HepG2 (cell line): ENCODE measurements at regions not wholly inside any gene's neighbourhood (a gene's known extent, or its start where the extent isn't known, plus 50 kb on each side); places are given as distances from the start of the nearest gene placed in this dataset.

Source experiments
- FOXO1 ChIP-seq: sonication (generic); formaldehyde crosslinking; IDR thresholded peaks from 2 replicates; pipeline ENCODE4 v1.4.0; 2020; ENCODE audit warnings: missing genetic modification reagents
- GTF2F1 ChIP-seq: fragments of 150-350 bp; IDR thresholded peaks from 2 replicates; pipeline ENCODE4 v1.6.1; 2014; ENCODE audit warnings: low read length
- HMG20A ChIP-seq: IDR thresholded peaks from 2 replicates; pipeline ENCODE4 v1.6.1; 2016; ENCODE audit warnings: borderline replicate concordance
- LCORL ChIP-seq, 2 experiments: fragments of 450-650 bp in 1 of 2; sonication (generic) in 1 of 2; formaldehyde crosslinking in 1 of 2; IDR thresholded peaks; 2 replicates each; pipeline versions ENCODE4 v1.5.0 to v1.6.1; 2017 to 2020; ENCODE audit warnings: antibody characterized with exemption in 1 of 2, missing genetic modification reagents in 1 of 2
- NFIC ChIP-seq: IDR thresholded peaks from 2 replicates; pipeline ENCODE4 v1.6.1; 2012; ENCODE audit warnings: mild to moderate bottlenecking, low read length, inconsistent platforms
- NPAS2 ChIP-seq: sonication (generic); formaldehyde crosslinking; IDR thresholded peaks from 2 replicates; pipeline ENCODE4 v1.8.0; 2022; ENCODE audit warnings: mild to moderate bottlenecking, missing genetic modification reagents, borderline replicate concordance
- NR1H2 ChIP-seq: sonication (generic); formaldehyde crosslinking; IDR thresholded peaks from 2 replicates; pipeline ENCODE4 v1.8.1; 2022; ENCODE audit warnings: low read depth, missing genetic modification reagents, borderline replicate concordance
- RXRB ChIP-seq: IDR thresholded peaks from 2 replicates; pipeline ENCODE4 v1.6.1; 2016; ENCODE audit warnings: borderline replicate concordance, missing genetic modification reagents, missing compliant biosample characterization
- THAP11 ChIP-seq: IDR thresholded peaks from 2 replicates; pipeline ENCODE4 v1.6.1; 2016; ENCODE audit warnings: missing biosample characterization, missing genetic modification reagents
- ZNF317 ChIP-seq: sonication (generic); formaldehyde crosslinking; IDR thresholded peaks from 2 replicates; pipeline ENCODE4 v1.5.0; 2020; ENCODE audit warnings: mild to moderate bottlenecking, missing genetic modification reagents
- ZNF543 ChIP-seq: sonication (generic); formaldehyde crosslinking; IDR thresholded peaks from 2 replicates; pipeline ENCODE4 v1.4.0; 2020; ENCODE audit warnings: mild to moderate bottlenecking, missing genetic modification reagents
- ZNF709 ChIP-seq: sonication (generic); formaldehyde crosslinking; IDR thresholded peaks from 2 replicates; pipeline ENCODE4 v1.5.0; 2020; ENCODE audit warnings: mild to moderate bottlenecking, missing genetic modification reagents
- ZNF766 ChIP-seq: sonication (generic); formaldehyde crosslinking; IDR thresholded peaks from 2 replicates; pipeline ENCODE4 v1.5.0; 2020; ENCODE audit warnings: missing genetic modification reagents, borderline replicate concordance
- TF ChIP-seq, protein P1 (sequence below), 2 experiments: sonication (generic) in 1 of 2; formaldehyde crosslinking in 1 of 2; IDR thresholded peaks; 2 replicates each; pipeline versions ENCODE4 v1.5.1 to v1.6.1; 2011 to 2020; ENCODE audit warnings: borderline replicate concordance in 1 of 2, low read depth in 1 of 2, low read length in 1 of 2, mild to moderate bottlenecking in 1 of 2, missing genetic modification reagents in 1 of 2, moderate library complexity in 1 of 2
- TF ChIP-seq, protein P2 (sequence below): sonication (generic); formaldehyde crosslinking; IDR thresholded peaks from 2 replicates; pipeline ENCODE4 v1.4.0; 2020; ENCODE audit warnings: mild to moderate bottlenecking, missing genetic modification reagents
- TF ChIP-seq, protein P3 (sequence below): sonication (generic); formaldehyde crosslinking; IDR thresholded peaks from 2 replicates; pipeline ENCODE4 v1.4.0; 2020; ENCODE audit warnings: mild to moderate bottlenecking, missing genetic modification reagents
- TF ChIP-seq, protein P4 (sequence below): sonication (generic); formaldehyde crosslinking; IDR thresholded peaks from 2 replicates; pipeline ENCODE4 v1.8.0; 2022; ENCODE audit warnings: mild to moderate bottlenecking, missing genetic modification reagents; ENCODE audit not compliant: insufficient replicate concordance
- TF ChIP-seq, protein P5 (sequence below): sonication (generic); formaldehyde crosslinking; conservative IDR thresholded peaks from 2 replicates; pipeline ENCODE4 v1.4.0; 2020; ENCODE audit warnings: mild to moderate bottlenecking, missing genetic modification reagents, moderate library complexity
- TF ChIP-seq, protein P6 (sequence below): IDR thresholded peaks from 2 replicates; pipeline ENCODE4 v1.6.1; 2012; ENCODE audit warnings: low read depth, low read length, improper control_type of control experiment

DNA sequence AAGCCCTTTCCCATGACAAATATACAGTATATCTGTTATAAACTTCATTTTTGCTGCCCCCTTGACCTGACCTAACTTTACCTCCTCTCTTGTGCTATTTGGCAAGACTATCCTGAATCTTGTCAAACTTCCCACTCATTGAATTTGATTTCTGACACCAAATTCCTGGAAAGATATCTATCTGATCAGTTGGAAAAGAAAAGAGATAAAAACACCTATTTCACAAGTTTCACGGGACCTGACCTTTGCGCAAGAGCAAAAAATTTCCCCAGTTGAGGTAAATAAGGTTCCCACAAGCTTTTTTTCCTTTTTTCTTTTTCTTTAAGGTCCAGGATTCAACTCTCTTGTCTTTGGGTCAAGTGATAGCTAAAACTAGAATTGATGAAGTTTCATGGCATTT, 189.2 kb upstream of the LPP start (continued):
- TF ChIP-seq, protein P1, sequence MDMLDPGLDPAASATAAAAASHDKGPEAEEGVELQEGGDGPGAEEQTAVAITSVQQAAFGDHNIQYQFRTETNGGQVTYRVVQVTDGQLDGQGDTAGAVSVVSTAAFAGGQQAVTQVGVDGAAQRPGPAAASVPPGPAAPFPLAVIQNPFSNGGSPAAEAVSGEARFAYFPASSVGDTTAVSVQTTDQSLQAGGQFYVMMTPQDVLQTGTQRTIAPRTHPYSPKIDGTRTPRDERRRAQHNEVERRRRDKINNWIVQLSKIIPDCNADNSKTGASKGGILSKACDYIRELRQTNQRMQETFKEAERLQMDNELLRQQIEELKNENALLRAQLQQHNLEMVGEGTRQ (IDR thresholded peaks at IDR 0.05; ENCODE audit: low read depth, low read length) = no peak
- TF ChIP-seq, protein P1 (CRISPR knock-in tag; IDR thresholded peaks at IDR 0.05; ENCODE audit: borderline replicate concordance) = no peak
- TF ChIP-seq ZNF317 (CRISPR knock-in tag) (no peak), HMG20A (CRISPR knock-in tag) (peak; percentile 63; the same call in 1 of the 2 replicates), NPAS2 (no peak), RXRB (CRISPR knock-in tag) (0 out of 2 replicates have a peak, but pooled peaks have one; percentile 15), NR1H2 (CRISPR knock-in tag) (no peak), NFIC (no peak), THAP11 (CRISPR knock-in tag) (no peak), ZNF766 (no peak), ZNF709 (CRISPR knock-in tag) (no peak), LCORL (IDR thresholded peaks at IDR 0.05) (no peak), LCORL (CRISPR knock-in tag; IDR thresholded peaks at IDR 0.05) (no peak), GTF2F1 (no peak), ZNF543 (CRISPR knock-in tag) (no peak), FOXO1 (0 out of 2 replicates have a peak, but pooled peaks have one; percentile 16)
- TF ChIP-seq, protein P2, sequence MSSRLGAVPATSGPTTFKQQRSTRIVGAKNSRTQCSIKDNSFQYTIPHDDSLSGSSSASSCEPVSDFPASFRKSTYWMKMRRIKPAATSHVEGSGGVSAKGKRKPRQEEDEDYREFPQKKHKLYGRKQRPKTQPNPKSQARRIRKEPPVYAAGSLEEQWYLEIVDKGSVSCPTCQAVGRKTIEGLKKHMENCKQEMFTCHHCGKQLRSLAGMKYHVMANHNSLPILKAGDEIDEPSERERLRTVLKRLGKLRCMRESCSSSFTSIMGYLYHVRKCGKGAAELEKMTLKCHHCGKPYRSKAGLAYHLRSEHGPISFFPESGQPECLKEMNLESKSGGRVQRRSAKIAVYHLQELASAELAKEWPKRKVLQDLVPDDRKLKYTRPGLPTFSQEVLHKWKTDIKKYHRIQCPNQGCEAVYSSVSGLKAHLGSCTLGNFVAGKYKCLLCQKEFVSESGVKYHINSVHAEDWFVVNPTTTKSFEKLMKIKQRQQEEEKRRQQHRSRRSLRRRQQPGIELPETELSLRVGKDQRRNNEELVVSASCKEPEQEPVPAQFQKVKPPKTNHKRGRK (CRISPR knock-in tag) = no peak
- TF ChIP-seq, protein P3, sequence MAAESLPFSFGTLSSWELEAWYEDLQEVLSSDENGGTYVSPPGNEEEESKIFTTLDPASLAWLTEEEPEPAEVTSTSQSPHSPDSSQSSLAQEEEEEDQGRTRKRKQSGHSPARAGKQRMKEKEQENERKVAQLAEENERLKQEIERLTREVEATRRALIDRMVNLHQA = no peak
- TF ChIP-seq, protein P4, sequence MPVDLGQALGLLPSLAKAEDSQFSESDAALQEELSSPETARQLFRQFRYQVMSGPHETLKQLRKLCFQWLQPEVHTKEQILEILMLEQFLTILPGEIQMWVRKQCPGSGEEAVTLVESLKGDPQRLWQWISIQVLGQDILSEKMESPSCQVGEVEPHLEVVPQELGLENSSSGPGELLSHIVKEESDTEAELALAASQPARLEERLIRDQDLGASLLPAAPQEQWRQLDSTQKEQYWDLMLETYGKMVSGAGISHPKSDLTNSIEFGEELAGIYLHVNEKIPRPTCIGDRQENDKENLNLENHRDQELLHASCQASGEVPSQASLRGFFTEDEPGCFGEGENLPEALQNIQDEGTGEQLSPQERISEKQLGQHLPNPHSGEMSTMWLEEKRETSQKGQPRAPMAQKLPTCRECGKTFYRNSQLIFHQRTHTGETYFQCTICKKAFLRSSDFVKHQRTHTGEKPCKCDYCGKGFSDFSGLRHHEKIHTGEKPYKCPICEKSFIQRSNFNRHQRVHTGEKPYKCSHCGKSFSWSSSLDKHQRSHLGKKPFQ (CRISPR knock-in tag) = no peak
- TF ChIP-seq, protein P5, sequence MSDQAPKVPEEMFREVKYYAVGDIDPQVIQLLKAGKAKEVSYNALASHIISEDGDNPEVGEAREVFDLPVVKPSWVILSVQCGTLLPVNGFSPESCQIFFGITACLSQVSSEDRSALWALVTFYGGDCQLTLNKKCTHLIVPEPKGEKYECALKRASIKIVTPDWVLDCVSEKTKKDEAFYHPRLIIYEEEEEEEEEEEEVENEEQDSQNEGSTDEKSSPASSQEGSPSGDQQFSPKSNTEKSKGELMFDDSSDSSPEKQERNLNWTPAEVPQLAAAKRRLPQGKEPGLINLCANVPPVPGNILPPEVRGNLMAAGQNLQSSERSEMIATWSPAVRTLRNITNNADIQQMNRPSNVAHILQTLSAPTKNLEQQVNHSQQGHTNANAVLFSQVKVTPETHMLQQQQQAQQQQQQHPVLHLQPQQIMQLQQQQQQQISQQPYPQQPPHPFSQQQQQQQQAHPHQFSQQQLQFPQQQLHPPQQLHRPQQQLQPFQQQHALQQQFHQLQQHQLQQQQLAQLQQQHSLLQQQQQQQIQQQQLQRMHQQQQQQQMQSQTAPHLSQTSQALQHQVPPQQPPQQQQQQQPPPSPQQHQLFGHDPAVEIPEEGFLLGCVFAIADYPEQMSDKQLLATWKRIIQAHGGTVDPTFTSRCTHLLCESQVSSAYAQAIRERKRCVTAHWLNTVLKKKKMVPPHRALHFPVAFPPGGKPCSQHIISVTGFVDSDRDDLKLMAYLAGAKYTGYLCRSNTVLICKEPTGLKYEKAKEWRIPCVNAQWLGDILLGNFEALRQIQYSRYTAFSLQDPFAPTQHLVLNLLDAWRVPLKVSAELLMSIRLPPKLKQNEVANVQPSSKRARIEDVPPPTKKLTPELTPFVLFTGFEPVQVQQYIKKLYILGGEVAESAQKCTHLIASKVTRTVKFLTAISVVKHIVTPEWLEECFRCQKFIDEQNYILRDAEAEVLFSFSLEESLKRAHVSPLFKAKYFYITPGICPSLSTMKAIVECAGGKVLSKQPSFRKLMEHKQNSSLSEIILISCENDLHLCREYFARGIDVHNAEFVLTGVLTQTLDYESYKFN = 0 out of 2 replicates have a peak, but pooled peaks have one; percentile 42
- TF ChIP-seq, protein P6, sequence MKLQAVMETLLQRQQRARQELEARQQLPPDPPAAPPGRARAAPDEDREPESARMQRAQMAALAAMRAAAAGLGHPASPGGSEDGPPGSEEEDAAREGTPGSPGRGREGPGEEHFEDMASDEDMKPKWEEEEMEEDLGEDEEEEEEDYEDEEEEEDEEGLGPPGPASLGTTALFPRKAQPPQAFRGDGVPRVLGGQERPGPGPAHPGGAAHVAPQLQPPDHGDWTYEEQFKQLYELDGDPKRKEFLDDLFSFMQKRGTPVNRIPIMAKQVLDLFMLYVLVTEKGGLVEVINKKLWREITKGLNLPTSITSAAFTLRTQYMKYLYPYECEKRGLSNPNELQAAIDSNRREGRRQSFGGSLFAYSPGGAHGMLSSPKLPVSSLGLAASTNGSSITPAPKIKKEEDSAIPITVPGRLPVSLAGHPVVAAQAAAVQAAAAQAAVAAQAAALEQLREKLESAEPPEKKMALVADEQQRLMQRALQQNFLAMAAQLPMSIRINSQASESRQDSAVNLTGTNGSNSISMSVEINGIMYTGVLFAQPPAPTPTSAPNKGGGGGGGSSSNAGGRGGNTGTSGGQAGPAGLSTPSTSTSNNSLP = peak; percentile 57
